ENCODE measurements at regions not wholly inside any gene's neighbourhood (a gene's known extent, or its start where the extent isn't known, plus 50 kb on each side); places are given as distances from the start of the nearest gene placed in this dataset.
"Not testable (repeated sequence)": the region's sequence is repeated elsewhere in the genome, so short reads cannot be mapped to it uniquely, and the experiment has no call there.

- no peaks in the 10 kb centered on the region for H3K4me1 Mint-ChIP-seq (ENCODE audit: low read depth)
- H3K4me3 Mint-ChIP-seq, result no peak overlapping the region
These were observed 891.9 kb upstream of the MBL2 start for GRCh38 chr10:53664282-53665019.

GRCh38 chr10:53650794-53651193 is 878.2 kb upstream of the MBL2 start:
- Mint-ChIP-seq H3K4me3 (no peak overlapping the region), H3K4me1 (ENCODE audit: low read depth) (no peaks in the 10 kb centered on the region), H3K9me3 (peaks cover 21% of the 10 kb centered on the region)

More at GRCh38 chr10:53664282-53665019, 891.9 kb upstream of the MBL2 start:
- H3K9me3 Mint-ChIP-seq, result peaks cover 46% of the 10 kb centered on the region
- DNase-seq, result no peak
- H3K27ac Mint-ChIP-seq, result no peak overlapping the region
- TF ChIP-seq CTCF (IDR thresholded peaks at IDR 0.05), result no peak
- peaks cover 4% of the 10 kb centered on the region; the same call in 1 of the 2 replicates for H3K36me3 Mint-ChIP-seq (ENCODE audit: low read depth)
- peaks cover 5% of the 10 kb centered on the region for H3K27me3 Mint-ChIP-seq (ENCODE audit: insufficient read depth)

GRCh38 chr10:53647221-53647620 is 874.6 kb upstream of the MBL2 start:
- peaks cover 21% of the 10 kb centered on the region; the same call in 1 of the 2 replicates for H3K9me3 Mint-ChIP-seq
- H3K4me3 Mint-ChIP-seq; H3K36me3 Mint-ChIP-seq (ENCODE audit: low read depth); H3K4me1 Mint-ChIP-seq (ENCODE audit: low read depth); H3K27ac Mint-ChIP-seq; H3K27me3 Mint-ChIP-seq (ENCODE audit: insufficient read depth); DNase-seq: not testable (repeated sequence)

More at GRCh38 chr10:53650794-53651193, 878.2 kb upstream of the MBL2 start:
- no peak overlapping the region for H3K27ac Mint-ChIP-seq
- H3K27me3 Mint-ChIP-seq (ENCODE audit: insufficient read depth), result no peaks in the 10 kb centered on the region
- TF ChIP-seq CTCF (IDR thresholded peaks at IDR 0.05), result no peak
- no peak for DNase-seq
- peaks cover 4% of the 10 kb centered on the region; the same call in 1 of the 2 replicates for H3K36me3 Mint-ChIP-seq (ENCODE audit: low read depth)

GRCh38 chr10:53646525-53646924 is 873.9 kb upstream of the MBL2 start:
- Mint-ChIP-seq H3K9me3 (peaks cover 27% of the 10 kb centered on the region), H3K27ac (no peak overlapping the region), H3K4me1 (ENCODE audit: low read depth) (no peaks in the 10 kb centered on the region), H3K27me3 (ENCODE audit: insufficient read depth) (no peaks in the 10 kb centered on the region), H3K4me3 (no peak overlapping the region), H3K36me3 (ENCODE audit: low read depth) (peaks cover 4% of the 10 kb centered on the region; the same call in 1 of the 2 replicates)
- DNase-seq, result no peak
- no peak for TF ChIP-seq CTCF (IDR thresholded peaks at IDR 0.05)

- H3K4me1 Mint-ChIP-seq (ENCODE audit: low read depth), result no peaks in the 10 kb centered on the region
- no peak overlapping the region for H3K27ac Mint-ChIP-seq
- peaks cover 4% of the 10 kb centered on the region; the same call in 1 of the 2 replicates for H3K36me3 Mint-ChIP-seq (ENCODE audit: low read depth)
- H3K27me3 Mint-ChIP-seq (ENCODE audit: insufficient read depth), result no peaks in the 10 kb centered on the region
- peaks cover 30% of the 10 kb centered on the region for H3K9me3 Mint-ChIP-seq
- no peak for TF ChIP-seq CTCF (IDR thresholded peaks at IDR 0.05)
- no peak for DNase-seq
- no peak overlapping the region for H3K4me3 Mint-ChIP-seq
These were observed 873.4 kb upstream of the MBL2 start for GRCh38 chr10:53645951-53646350.

- no peak overlapping the region for H3K4me3 Mint-ChIP-seq
- DNase-seq, result no peak
- H3K36me3 Mint-ChIP-seq (ENCODE audit: low read depth), result no peaks in the 10 kb centered on the region
- no peak for TF ChIP-seq CTCF (IDR thresholded peaks at IDR 0.05)
- peaks cover 27% of the 10 kb centered on the region; the same call in 1 of the 2 replicates for H3K9me3 Mint-ChIP-seq
- peaks cover 1% of the 10 kb centered on the region; the same call in 1 of the 2 replicates for H3K27me3 Mint-ChIP-seq (ENCODE audit: insufficient read depth)
- no peaks in the 10 kb centered on the region for H3K4me1 Mint-ChIP-seq (ENCODE audit: low read depth)
- no peak overlapping the region for H3K27ac Mint-ChIP-seq
These were observed 865.4 kb upstream of the MBL2 start for GRCh38 chr10:53638006-53638405.

Data from HFFc6 (cell line).